ENCODE measurements at regions not wholly inside any gene's neighbourhood (a gene's known extent, or its start where the extent isn't known, plus 50 kb on each side); places are given as distances from the start of the nearest gene placed in this dataset.

GRCh38 chr6:141264101-141264500, 868.6 kb upstream of the GJE1 start:
- no peaks in the 10 kb centered on the region for H3K79me2 ChIP-seq (ENCODE audit: control insufficient read depth, insufficient read depth, low read length)
- in situ Hi-C loops (cut with MboI) (no loop called here), intact Hi-C loops (cut with micrococcal nuclease) (no loop called here)
- no peaks in the 10 kb centered on the region for H3K27me3 ChIP-seq (ENCODE audit: control insufficient read depth in 2 of 2, insufficient read depth in 2 of 2, low read length in 2 of 2)
- no peak overlapping the region for H3K4me2 ChIP-seq (ENCODE audit: insufficient read depth, low read length)
- no peak overlapping the region for H3K4me3 ChIP-seq
- no TSS peak for BruUV-seq (replicated peaks)
- ChIA-PET POLR2A (interaction anchor here (0.7 kb wide), 1 partner anchor 61 kb away, joined by 3 read pairs; no protein-coding TSS in a partner anchor), CTCF (ENCODE audit: low intra/inter-chr PET ratio) (interaction anchor here (0.6 kb wide), 1 partner anchor 13 kb away, joined by 3 read pairs; no protein-coding TSS in a partner anchor)
- no peaks in the 10 kb centered on the region for H4K20me1 ChIP-seq (replicated peaks; ENCODE audit: control insufficient read depth, insufficient read depth, low read length)
- TF ChIP-seq ZNF512 (tag; IDR thresholded peaks at IDR 0.05) (no peak), HOXB6 (CRISPR knock-in tag; IDR thresholded peaks at IDR 0.05; ENCODE audit: borderline replicate concordance) (no peak), KAT2B (IDR thresholded peaks at IDR 0.05; ENCODE audit: low read depth, low read length) (no peak), NFYB (IDR thresholded peaks at IDR 0.05; ENCODE audit: extremely low read depth, insufficient read length) (no peak), ZNF77 (CRISPR knock-in tag; IDR thresholded peaks at IDR 0.05) (no peak), ZNF12 (CRISPR knock-in tag; IDR thresholded peaks at IDR 0.05) (no peak), ZNF518B (CRISPR knock-in tag; IDR thresholded peaks at IDR 0.05) (no peak), ARID3A (IDR thresholded peaks at IDR 0.05; ENCODE audit: borderline replicate concordance, low read depth, low read length) (no peak), NR4A1 (CRISPR knock-in tag; IDR thresholded peaks at IDR 0.05) (no peak), NR4A1 (tag; IDR thresholded peaks at IDR 0.05) (no peak)
- FAIRE-seq (no peak), DNase-seq (ENCODE audit: extremely low read depth in 1 of 4, low spot score in 3 of 4) (no peak), ATAC-seq (no peak)
- no peaks in the 10 kb centered on the region for H3K9me1 ChIP-seq (ENCODE audit: control insufficient read depth, insufficient read depth, low read length)
- H3K27ac ChIP-seq (ENCODE audit: extremely low read depth, low read depth, low read length), result no peak overlapping the region
- H3K4me1 ChIP-seq (replicated peaks in 1 of 2; ENCODE audit: control insufficient read depth in 2 of 2, insufficient read depth in 2 of 2, low read length in 2 of 2), result peaks cover 0 to 3% of the 10 kb centered on the region in 2 experiments; a peak in 1 of 5 replicates
- H3K9me3 ChIP-seq (replicated peaks; ENCODE audit: control insufficient read depth, insufficient read depth, low read depth, low read length), result no peaks in the 10 kb centered on the region
- no peak overlapping the region for H3K9ac ChIP-seq (ENCODE audit: insufficient read depth in 1 of 2, low read depth in 2 of 2, low read length in 2 of 2)
- H3K36me3 ChIP-seq (ENCODE audit: control insufficient read depth, insufficient read depth, low read length), result no peaks in the 10 kb centered on the region
- no peak overlapping the region for H2AFZ ChIP-seq (ENCODE audit: low read depth, low read length)
- 2% methylated on average over 4 of the region's 4 CpGs for WGBS (ENCODE audit: insufficient coverage, low coverage, missing lambda C conversion rate)

Measured in K562 (cell line).